ENCODE measurements at regions not wholly inside any gene's neighbourhood (a gene's known extent, or its start where the extent isn't known, plus 50 kb on each side); places are given as distances from the start of the nearest gene placed in this dataset.

DNA sequence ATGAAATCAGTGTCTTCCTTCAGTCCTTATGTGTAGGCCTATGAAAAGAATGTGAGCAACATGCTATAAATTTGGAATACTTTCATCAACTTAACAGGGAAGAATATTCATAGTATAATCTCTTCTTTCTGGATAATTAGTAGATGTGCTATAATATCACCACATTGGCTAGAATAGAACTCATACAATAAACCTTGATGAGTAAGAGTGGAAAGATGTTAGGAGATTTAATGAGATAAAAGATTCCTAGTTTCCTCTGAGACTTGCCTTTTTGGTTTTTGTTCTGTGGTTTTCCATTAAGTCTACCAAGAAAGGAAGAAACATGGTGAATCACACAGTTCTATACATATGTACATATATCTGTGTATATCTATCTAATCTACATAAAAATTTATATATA, 301.8 kb upstream of the PRR16 start:
- Histone ChIP-seq H3K9me3 (ENCODE audit: control insufficient read depth, insufficient read depth, low read depth, low read length) (no peaks in the 10 kb centered on the region), H3K4me3 (ENCODE audit: low read depth, low read length) (no peak overlapping the region), H3K27ac (ENCODE audit: extremely low read depth, low read depth, low read length) (no peak overlapping the region), H3K4me1 (ENCODE audit: control insufficient read depth, insufficient read depth, low read length) (no peaks in the 10 kb centered on the region), H3K36me3 (ENCODE audit: control insufficient read depth in 2 of 2, insufficient read depth in 1 of 2, low read length in 2 of 2) (no peaks in the 10 kb centered on the region)
- no peak for TF ChIP-seq ZXDB (tag by site-specific recombination; IDR thresholded peaks at IDR 0.05)
- TF ChIP-seq GLI4 (tag by site-specific recombination; IDR thresholded peaks at IDR 0.05): no peak
- TF ChIP-seq ZBTB1 (tag by site-specific recombination; IDR thresholded peaks at IDR 0.05): no peak
- no peak for TF ChIP-seq ZNF704 (tag by site-specific recombination; IDR thresholded peaks at IDR 0.05)
- no peak for TF ChIP-seq SCRT1 (tag by site-specific recombination; IDR thresholded peaks at IDR 0.05; ENCODE audit: borderline replicate concordance)
- TF ChIP-seq ZNF658 (tag by site-specific recombination; IDR thresholded peaks at IDR 0.05): no peak
- no peak for TF ChIP-seq ZNF366 (tag by site-specific recombination; conservative IDR thresholded peaks at IDR 0.05)
- no peak for TF ChIP-seq ZNF433 (tag by site-specific recombination; IDR thresholded peaks at IDR 0.05; ENCODE audit: low read depth)
- TF ChIP-seq ZNF248 (tag by site-specific recombination; IDR thresholded peaks at IDR 0.05): no peak
- TF ChIP-seq ZNF501 (tag by site-specific recombination; IDR thresholded peaks at IDR 0.05): no peak
- no peak for TF ChIP-seq TCF7L2 (IDR thresholded peaks at IDR 0.05; ENCODE audit: borderline replicate concordance, low read depth, low read length)
- TF ChIP-seq ZNF76 (tag by site-specific recombination; IDR thresholded peaks at IDR 0.05; ENCODE audit: borderline replicate concordance, low read depth): no peak
- TF ChIP-seq ZNF16 (tag by site-specific recombination; IDR thresholded peaks at IDR 0.05; ENCODE audit: low read depth): no peak
- TF ChIP-seq ZBTB21 (tag by site-specific recombination; IDR thresholded peaks at IDR 0.05): no peak
- no peak for TF ChIP-seq ZNF311 (tag by site-specific recombination; IDR thresholded peaks at IDR 0.05; ENCODE audit: borderline replicate concordance)
- TF ChIP-seq ZNF302 (tag by site-specific recombination; IDR thresholded peaks at IDR 0.05; ENCODE audit: low read depth): no peak
- TF ChIP-seq ZNF140 (tag by site-specific recombination; IDR thresholded peaks at IDR 0.05): no peak
- ChIA-PET POLR2A (no interaction called here), CTCF (no interaction called here)

- ChIA-PET CTCF (no interaction called here), POLR2A (no interaction called here)
- Histone ChIP-seq H3K36me3 (ENCODE audit: control insufficient read depth in 2 of 2, insufficient read depth in 1 of 2, low read length in 2 of 2) (no peaks in the 10 kb centered on the region), H3K9me3 (ENCODE audit: control insufficient read depth, insufficient read depth, low read depth, low read length) (no peaks in the 10 kb centered on the region), H3K4me1 (ENCODE audit: control insufficient read depth, insufficient read depth, low read length) (no peaks in the 10 kb centered on the region), H3K27ac (ENCODE audit: extremely low read depth, low read depth, low read length) (no peak overlapping the region), H3K4me3 (ENCODE audit: low read depth, low read length) (no peak overlapping the region)
- TF ChIP-seq, protein P1, sequence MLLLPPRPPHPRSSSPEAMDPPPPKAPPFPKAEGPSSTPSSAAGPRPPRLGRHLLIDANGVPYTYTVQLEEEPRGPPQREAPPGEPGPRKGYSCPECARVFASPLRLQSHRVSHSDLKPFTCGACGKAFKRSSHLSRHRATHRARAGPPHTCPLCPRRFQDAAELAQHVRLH (tag by site-specific recombination; IDR thresholded peaks at IDR 0.05): no peak
- no peak for TF ChIP-seq ZNF16 (tag by site-specific recombination; IDR thresholded peaks at IDR 0.05; ENCODE audit: low read depth)
- TF ChIP-seq, protein P2, sequence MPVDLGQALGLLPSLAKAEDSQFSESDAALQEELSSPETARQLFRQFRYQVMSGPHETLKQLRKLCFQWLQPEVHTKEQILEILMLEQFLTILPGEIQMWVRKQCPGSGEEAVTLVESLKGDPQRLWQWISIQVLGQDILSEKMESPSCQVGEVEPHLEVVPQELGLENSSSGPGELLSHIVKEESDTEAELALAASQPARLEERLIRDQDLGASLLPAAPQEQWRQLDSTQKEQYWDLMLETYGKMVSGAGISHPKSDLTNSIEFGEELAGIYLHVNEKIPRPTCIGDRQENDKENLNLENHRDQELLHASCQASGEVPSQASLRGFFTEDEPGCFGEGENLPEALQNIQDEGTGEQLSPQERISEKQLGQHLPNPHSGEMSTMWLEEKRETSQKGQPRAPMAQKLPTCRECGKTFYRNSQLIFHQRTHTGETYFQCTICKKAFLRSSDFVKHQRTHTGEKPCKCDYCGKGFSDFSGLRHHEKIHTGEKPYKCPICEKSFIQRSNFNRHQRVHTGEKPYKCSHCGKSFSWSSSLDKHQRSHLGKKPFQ (tag by site-specific recombination; IDR thresholded peaks at IDR 0.05): no peak
- TF ChIP-seq, protein P3, sequence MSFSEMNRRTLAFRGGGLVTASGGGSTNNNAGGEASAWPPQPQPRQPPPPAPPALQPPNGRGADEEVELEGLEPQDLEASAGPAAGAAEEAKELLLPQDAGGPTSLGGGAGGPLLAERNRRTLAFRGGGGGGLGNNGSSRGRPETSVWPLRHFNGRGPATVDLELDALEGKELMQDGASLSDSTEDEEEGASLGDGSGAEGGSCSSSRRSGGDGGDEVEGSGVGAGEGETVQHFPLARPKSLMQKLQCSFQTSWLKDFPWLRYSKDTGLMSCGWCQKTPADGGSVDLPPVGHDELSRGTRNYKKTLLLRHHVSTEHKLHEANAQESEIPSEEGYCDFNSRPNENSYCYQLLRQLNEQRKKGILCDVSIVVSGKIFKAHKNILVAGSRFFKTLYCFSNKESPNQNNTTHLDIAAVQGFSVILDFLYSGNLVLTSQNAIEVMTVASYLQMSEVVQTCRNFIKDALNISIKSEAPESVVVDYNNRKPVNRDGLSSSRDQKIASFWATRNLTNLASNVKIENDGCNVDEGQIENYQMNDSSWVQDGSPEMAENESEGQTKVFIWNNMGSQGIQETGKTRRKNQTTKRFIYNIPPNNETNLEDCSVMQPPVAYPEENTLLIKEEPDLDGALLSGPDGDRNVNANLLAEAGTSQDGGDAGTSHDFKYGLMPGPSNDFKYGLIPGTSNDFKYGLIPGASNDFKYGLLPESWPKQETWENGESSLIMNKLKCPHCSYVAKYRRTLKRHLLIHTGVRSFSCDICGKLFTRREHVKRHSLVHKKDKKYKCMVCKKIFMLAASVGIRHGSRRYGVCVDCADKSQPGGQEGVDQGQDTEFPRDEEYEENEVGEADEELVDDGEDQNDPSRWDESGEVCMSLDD (tag by site-specific recombination; IDR thresholded peaks at IDR 0.05): no peak
- no peak for TF ChIP-seq KLF16 (tag by site-specific recombination; IDR thresholded peaks at IDR 0.05)
- TF ChIP-seq ZNF24 (tag by site-specific recombination; IDR thresholded peaks at IDR 0.05): no peak
- TF ChIP-seq ZFP3 (tag by site-specific recombination; IDR thresholded peaks at IDR 0.05; ENCODE audit: low read depth): no peak
- TF ChIP-seq, protein P4, sequence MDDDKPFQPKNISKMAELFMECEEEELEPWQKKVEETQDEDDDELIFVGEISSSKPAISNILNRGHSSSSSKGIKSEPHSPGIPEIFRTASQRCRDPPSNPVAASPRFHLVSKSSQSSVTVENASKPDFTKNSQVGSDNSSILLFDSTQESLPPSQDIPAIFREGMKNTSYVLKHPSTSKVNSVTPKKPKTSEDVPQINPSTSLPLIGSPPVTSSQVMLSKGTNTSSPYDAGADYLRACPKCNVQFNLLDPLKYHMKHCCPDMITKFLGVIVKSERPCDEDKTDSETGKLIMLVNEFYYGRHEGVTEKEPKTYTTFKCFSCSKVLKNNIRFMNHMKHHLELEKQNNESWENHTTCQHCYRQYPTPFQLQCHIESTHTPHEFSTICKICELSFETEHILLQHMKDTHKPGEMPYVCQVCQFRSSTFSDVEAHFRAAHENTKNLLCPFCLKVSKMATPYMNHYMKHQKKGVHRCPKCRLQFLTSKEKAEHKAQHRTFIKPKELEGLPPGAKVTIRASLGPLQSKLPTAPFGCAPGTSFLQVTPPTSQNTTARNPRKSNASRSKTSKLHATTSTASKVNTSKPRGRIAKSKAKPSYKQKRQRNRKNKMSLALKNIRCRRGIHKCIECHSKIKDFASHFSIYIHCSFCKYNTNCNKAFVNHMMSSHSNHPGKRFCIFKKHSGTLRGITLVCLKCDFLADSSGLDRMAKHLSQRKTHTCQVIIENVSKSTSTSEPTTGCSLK (tag by site-specific recombination; IDR thresholded peaks at IDR 0.05): no peak
- TF ChIP-seq ZNF658 (tag by site-specific recombination; IDR thresholded peaks at IDR 0.05): no peak
Observed at GRCh38 chr5:120164037-120164436, 300.1 kb upstream of the PRR16 start.

All from HEK293 (cell line).